GM10248 (cell line): ENCODE measurements at regions not wholly inside any gene's neighbourhood (a gene's known extent, or its start where the extent isn't known, plus 50 kb on each side); places are given as distances from the start of the nearest gene placed in this dataset.
"Not testable (repeated sequence)": the region's sequence is repeated elsewhere in the genome, so short reads cannot be mapped to it uniquely, and the experiment has no call there.

Experiments
- CTCF ChIA-PET: fragments of 300-600 bp; sonication (Branson Sonifier 250); formaldehyde crosslinking; extraction: SDS; loops from one replicate; lab custom pipeline; 2021; ENCODE audit warnings: antibody characterized with exemption; lab: Yijun Ruan, JAX
- POLR2A ChIA-PET: fragments of 350-650 bp; sonication (Branson Sonifier 250); formaldehyde crosslinking; extraction: SDS; loops from one replicate; lab custom pipeline; 2020; ENCODE audit warnings: antibody characterized with exemption; lab: Yijun Ruan, JAX
- DNase-seq: peaks from one replicate; pipeline ENCODE4 v3.0.0; 2012; ENCODE audit errors: extremely low spot score
- TF ChIP-seq, protein P1 (sequence below): IDR thresholded peaks from 2 replicates; pipeline ENCODE4 v1.5.1; 2012; ENCODE audit warnings: mild to moderate bottlenecking, low read depth; ENCODE audit errors: extremely low read depth, missing control alignments, control extremely low read depth

DNA sequence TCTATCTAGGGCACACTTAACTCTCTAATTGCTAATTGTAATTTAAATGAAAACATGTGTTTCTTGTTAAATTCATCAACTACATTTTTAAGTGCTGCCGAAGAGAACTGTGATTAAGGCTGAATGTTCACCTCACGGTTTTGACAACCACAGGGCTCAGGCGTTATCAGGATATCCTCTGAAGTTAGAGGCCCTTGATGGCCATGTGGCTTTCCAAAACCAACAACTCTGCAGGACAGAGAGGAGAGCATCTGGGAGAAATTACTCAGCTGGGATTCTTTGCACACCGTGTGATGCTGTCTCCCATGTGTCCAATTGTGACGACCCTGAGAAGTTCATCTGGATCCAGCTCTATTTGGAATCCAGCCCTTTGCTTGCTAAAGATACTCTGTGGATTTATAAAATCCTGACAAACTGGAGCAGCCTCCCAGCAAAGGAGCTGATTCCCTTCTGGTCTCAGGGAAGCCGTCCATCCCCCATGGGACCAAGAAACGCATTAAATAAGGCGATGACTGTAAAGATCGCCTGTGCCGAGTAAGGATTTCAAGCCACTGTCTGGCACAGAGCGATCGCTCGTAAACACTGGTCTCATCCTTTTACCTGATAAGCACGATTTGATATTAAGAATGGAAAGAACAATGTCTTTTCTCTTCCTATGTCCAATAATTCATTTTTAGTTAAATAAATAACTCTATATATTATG, 401.1 kb downstream of the CD83 start:
- POLR2A ChIA-PET, result no interaction called here
- TF ChIP-seq, protein P1, sequence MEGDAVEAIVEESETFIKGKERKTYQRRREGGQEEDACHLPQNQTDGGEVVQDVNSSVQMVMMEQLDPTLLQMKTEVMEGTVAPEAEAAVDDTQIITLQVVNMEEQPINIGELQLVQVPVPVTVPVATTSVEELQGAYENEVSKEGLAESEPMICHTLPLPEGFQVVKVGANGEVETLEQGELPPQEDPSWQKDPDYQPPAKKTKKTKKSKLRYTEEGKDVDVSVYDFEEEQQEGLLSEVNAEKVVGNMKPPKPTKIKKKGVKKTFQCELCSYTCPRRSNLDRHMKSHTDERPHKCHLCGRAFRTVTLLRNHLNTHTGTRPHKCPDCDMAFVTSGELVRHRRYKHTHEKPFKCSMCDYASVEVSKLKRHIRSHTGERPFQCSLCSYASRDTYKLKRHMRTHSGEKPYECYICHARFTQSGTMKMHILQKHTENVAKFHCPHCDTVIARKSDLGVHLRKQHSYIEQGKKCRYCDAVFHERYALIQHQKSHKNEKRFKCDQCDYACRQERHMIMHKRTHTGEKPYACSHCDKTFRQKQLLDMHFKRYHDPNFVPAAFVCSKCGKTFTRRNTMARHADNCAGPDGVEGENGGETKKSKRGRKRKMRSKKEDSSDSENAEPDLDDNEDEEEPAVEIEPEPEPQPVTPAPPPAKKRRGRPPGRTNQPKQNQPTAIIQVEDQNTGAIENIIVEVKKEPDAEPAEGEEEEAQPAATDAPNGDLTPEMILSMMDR, result no peak
- CTCF ChIA-PET, result interaction anchor here (1.3 to 1.4 kb wide), 2 partner anchors 24 to 27 kb away, joined by 3 to 5 read pairs; no protein-coding TSS in a partner anchor
- no peak for DNase-seq

DNA sequence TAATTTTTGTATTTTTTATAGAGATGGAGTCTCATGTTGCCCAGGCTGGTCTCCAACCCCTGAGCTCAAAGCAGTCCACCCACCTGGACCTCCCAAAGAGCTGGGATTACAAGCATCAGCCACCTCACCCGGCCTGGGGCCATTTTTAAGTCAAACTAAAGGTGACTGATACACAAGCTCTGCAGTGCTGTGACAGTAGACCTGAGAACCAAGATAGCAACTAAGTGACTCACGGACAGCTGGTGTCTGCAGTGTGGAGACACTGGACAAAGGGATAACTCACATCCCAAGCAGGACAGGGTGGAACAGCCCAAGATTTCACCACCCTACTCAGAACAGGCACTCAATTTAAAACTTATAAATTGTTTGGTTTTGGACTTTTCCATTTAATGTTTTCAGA, 402.5 kb downstream of the CD83 start:
- TF ChIP-seq, protein P1, result no peak
- CTCF ChIA-PET, result interaction anchor here (0.9 to 1.4 kb wide), 3 partner anchors 23 to 56 kb away, joined by 3 to 5 read pairs (median 4); no protein-coding TSS in a partner anchor
- POLR2A ChIA-PET, result no interaction called here
- no peak for DNase-seq

DNA sequence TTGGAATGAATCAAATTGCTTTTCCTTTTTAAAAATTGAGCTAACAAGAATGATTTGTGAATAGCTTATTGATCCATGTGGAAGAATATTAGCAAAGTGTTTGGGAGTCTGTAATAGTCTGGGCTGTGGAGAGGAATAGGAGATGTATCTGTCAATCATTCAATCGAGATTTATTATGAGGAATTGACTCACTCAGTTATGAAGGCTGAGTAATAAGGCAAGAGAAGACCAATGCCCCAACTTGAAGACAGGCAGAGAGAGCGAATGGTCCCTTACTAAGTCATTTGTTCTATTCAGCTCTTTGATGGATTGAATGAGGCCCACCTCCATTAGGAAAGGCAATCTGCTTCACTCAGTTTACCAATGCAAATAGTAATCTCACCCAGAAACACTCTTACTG, 403.0 kb downstream of the CD83 start:
- ChIA-PET POLR2A (no interaction called here), CTCF (interaction anchor here (0.9 to 1.0 kb wide), 2 partner anchors 26 to 56 kb away, joined by 3 to 4 read pairs; no protein-coding TSS in a partner anchor)
- DNase-seq, result no peak
- TF ChIP-seq, protein P1, result no peak

DNA sequence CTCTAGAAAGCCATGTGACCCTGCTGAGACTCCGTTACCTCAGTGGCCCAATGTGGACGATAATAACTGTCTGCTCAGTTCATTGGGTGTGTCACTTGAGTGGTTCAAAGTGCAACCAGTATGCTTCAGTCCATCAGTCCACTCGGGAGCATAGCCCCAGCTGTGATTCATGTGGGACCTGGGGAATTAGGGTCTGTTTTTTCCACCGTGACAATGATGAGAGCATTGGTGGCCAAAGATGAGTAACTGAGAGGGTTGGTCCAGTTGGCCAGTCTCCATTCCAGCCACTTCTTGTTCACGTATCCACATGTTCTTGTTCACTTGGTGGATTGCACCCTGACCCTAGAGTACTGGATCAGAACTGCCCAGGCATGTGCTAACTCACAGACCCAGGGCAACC, 403.6 kb downstream of the CD83 start:
- ChIA-PET CTCF (interaction anchor here (1.0 kb wide), 1 partner anchor 25 kb away, joined by 4 read pairs; no protein-coding TSS in a partner anchor), POLR2A (no interaction called here)
- TF ChIP-seq, protein P1, result no peak
- DNase-seq, result no peak

DNA sequence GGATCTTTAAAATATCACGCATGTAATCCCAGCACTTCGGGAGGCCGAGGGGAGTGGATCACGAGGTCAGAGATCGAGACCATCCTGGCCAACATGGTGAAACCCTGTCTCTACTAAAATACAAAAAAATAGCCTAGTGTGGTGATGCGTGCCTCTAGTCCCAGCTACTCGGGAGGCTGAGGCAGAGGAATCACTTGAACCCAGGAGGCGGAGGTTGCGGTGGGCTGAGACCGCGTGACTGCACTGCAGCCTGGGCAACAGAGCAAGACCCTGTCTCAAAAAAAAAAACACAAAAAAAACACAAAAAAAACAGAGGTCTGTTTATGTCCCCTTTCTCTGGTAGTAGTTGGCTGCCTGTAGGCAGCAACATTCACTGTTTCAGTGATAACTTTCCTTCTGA, 404.3 kb downstream of the CD83 start:
- DNase-seq, POLR2A ChIA-PET, CTCF ChIA-PET: not testable (repeated sequence)

DNA sequence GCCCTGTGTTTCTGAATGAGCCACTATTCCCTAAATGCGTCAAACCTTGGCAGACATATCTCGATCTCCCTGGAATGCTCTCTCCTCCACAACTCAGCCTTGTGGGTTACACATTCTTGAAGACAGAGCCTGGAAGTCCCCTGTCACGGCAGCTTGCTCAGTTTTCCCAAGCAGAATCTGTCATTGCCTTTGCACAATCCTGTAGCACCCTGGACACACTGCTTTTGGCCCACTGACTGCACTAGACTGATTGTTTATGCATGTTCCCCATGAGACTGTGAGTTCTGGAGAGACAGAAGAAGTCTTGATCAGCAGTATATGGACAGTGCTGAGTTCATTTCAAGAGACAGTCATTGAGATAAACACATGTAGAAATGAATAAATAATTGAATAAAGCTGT, 406.7 kb downstream of the CD83 start:
- TF ChIP-seq, protein P1, result no peak
- no peak for DNase-seq
- CTCF ChIA-PET, result interaction anchor here (1.2 kb wide), 1 partner anchor 13 kb away, joined by 3 read pairs; no protein-coding TSS in a partner anchor
- POLR2A ChIA-PET, result no interaction called here

DNA sequence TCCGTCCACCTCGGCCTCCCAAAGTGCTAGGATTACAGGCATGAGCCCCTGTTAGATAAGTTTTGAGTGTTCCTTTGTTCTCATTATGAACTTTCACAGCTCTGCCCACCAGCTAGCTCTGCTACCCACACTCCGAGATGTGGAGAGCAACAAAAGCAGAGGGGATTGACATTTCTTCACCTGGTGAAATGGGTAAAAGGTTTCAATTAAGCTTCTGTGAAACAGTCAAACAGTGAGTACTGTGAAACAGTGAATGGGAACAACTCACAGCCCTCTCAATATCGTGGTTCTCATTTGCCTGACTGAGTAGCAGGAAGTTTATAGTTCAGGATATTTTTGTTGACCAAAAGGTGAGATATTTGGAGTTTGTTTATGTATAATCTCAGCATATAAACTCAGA, 412.8 kb downstream of the CD83 start:
- POLR2A ChIA-PET, result no interaction called here
- TF ChIP-seq, protein P1, result no peak
- DNase-seq, result no peak
- CTCF ChIA-PET, result interaction anchor here (1.3 kb wide), 1 partner anchor 8 kb away, joined by 3 read pairs; no protein-coding TSS in a partner anchor
